OCI-LY1 (cell line): ENCODE measurements at regions not wholly inside any gene's neighbourhood (a gene's known extent, or its start where the extent isn't known, plus 50 kb on each side); places are given as distances from the start of the nearest gene placed in this dataset.

ENCODE experiments used
- H2AFZ ChIP-seq: fragments of 200-600 bp; sonication (generic), shearing (Covaris generic); 2 replicates; pipeline ENCODE4 v1.6.0; 2014; ENCODE audit warnings: antibody characterized with exemption, mild to moderate bottlenecking, low read length
- H3F3A ChIP-seq: fragments of 200-600 bp; sonication (generic), shearing (Covaris generic); 2 replicates; pipeline ENCODE4 v1.6.0; 2014; ENCODE audit warnings: mild to moderate bottlenecking, antibody characterized with exemption, low read length, moderate library complexity; ENCODE audit not compliant: insufficient read depth
- H3K27ac ChIP-seq: fragments of 200-600 bp; sonication (generic); 2 replicates; pipeline ENCODE4 v1.5.1; 2014; ENCODE audit warnings: low read length, mixed run types, mild to moderate bottlenecking, low read depth; ENCODE audit not compliant: poor library complexity, severe bottlenecking
- H3K27me3 ChIP-seq: fragments of 200-600 bp; sonication (generic); 2 replicates; pipeline ENCODE4 v1.6.0; 2014; ENCODE audit warnings: antibody characterized with exemption, mild to moderate bottlenecking, low read length, moderate library complexity; ENCODE audit not compliant: insufficient read depth
- H3K36me3 ChIP-seq: fragments of 200-600 bp; sonication (generic); 2 replicates; pipeline ENCODE4 v1.6.1; 2014; ENCODE audit warnings: mild to moderate bottlenecking, antibody characterized with exemption, low read length, moderate library complexity, mixed read lengths; ENCODE audit not compliant: insufficient read depth
- H3K4me1 ChIP-seq: fragments of 200-600 bp; sonication (generic); 2 replicates; pipeline ENCODE4 v1.5.1; 2014; ENCODE audit warnings: mild to moderate bottlenecking, low read length, moderate library complexity; ENCODE audit not compliant: insufficient read depth, severe bottlenecking
- H3K4me2 ChIP-seq: fragments of 200-600 bp; sonication (generic), shearing (Covaris generic); 2 replicates; pipeline ENCODE4 v1.6.1; 2014; ENCODE audit warnings: low read length
- H3K4me3 ChIP-seq: fragments of 200-600 bp; sonication (generic); 2 replicates; pipeline ENCODE4 v1.5.1; 2014; ENCODE audit warnings: low read length, low read depth, mild to moderate bottlenecking, mixed read lengths; ENCODE audit not compliant: poor library complexity, severe bottlenecking
- H3K79me2 ChIP-seq: fragments of 200-600 bp; shearing (Covaris generic); 2 replicates; pipeline ENCODE4 v1.6.1; 2016; ENCODE audit warnings: mixed run types, low read length, mixed read lengths; ENCODE audit not compliant: insufficient read depth
- H3K9ac ChIP-seq: fragments of 200-600 bp; sonication (generic), shearing (Covaris generic); 2 replicates; pipeline ENCODE4 v1.6.1; 2014; ENCODE audit warnings: mild to moderate bottlenecking, low read length, mixed read lengths
- H3K9me2 ChIP-seq: fragments of 200-600 bp; sonication (generic), shearing (Covaris generic); 2 replicates; pipeline ENCODE4 v1.6.1; 2014; ENCODE audit warnings: low read depth, mild to moderate bottlenecking, low read length, mixed read lengths
- H3K9me3 ChIP-seq: fragments of 200-600 bp; shearing (Covaris generic); 2 replicates; pipeline ENCODE4 v1.6.1; 2014; ENCODE audit warnings: low read length, mixed read lengths
- H4K20me1 ChIP-seq: fragments of 200-600 bp; sonication (generic), shearing (Covaris generic); 2 replicates; pipeline ENCODE4 v1.6.0; 2016; ENCODE audit warnings: mild to moderate bottlenecking, low read length; ENCODE audit not compliant: insufficient read depth
- CTCF ChIP-seq: fragments of 200-600 bp; sonication (generic), shearing (Covaris generic); IDR thresholded peaks from 2 replicates; pipeline ENCODE4 v1.5.1; 2017; ENCODE audit warnings: mild to moderate bottlenecking, antibody characterized with exemption, low read length, moderate library complexity, mixed read lengths
- EZH2 ChIP-seq: fragments of 200-600 bp; sonication (generic), shearing (Covaris generic); IDR thresholded peaks from 2 replicates; pipeline ENCODE4 v1.8.0; 2017; ENCODE audit warnings: borderline replicate concordance, mixed run types, mild to moderate bottlenecking, antibody characterized with exemption, low read length, moderate library complexity, mixed read lengths

GRCh38 chr16:50997679-50998078, 153.4 kb downstream of the SALL1 start:
- Histone ChIP-seq H3K4me3 (no peak overlapping the region), H3K36me3 (no peaks in the 10 kb centered on the region), H3K9ac (no peak overlapping the region), H3K4me1 (no peaks in the 10 kb centered on the region), H3K9me3 (no peaks in the 10 kb centered on the region), H3K9me2 (no peaks in the 10 kb centered on the region), H3K27me3 (no peaks in the 10 kb centered on the region), H2AFZ (no peak overlapping the region), H3F3A (no peaks in the 10 kb centered on the region), H4K20me1 (no peaks in the 10 kb centered on the region), H3K4me2 (no peak overlapping the region), H3K79me2 (no peaks in the 10 kb centered on the region), H3K27ac (no peak overlapping the region)
- TF ChIP-seq EZH2 (no peak), CTCF (no peak)

- no peaks in the 10 kb centered on the region for H3F3A ChIP-seq
- H3K36me3 ChIP-seq, result no peaks in the 10 kb centered on the region
- H3K4me1 ChIP-seq, result no peaks in the 10 kb centered on the region
- no peak overlapping the region for H3K27ac ChIP-seq
- TF ChIP-seq EZH2, result no peak
- no peak for TF ChIP-seq CTCF
- H4K20me1 ChIP-seq, result no peaks in the 10 kb centered on the region
- no peaks in the 10 kb centered on the region for H3K27me3 ChIP-seq
- no peak overlapping the region for H3K4me3 ChIP-seq
- H3K9me2 ChIP-seq, result no peaks in the 10 kb centered on the region
- H2AFZ ChIP-seq, result no peak overlapping the region
- no peak overlapping the region for H3K9ac ChIP-seq
- no peaks in the 10 kb centered on the region for H3K79me2 ChIP-seq
- H3K9me3 ChIP-seq, result no peaks in the 10 kb centered on the region
- no peak overlapping the region for H3K4me2 ChIP-seq
These were observed 154.3 kb downstream of the SALL1 start for GRCh38 chr16:50996830-50997186.

- Histone ChIP-seq H3K27me3 (no peaks in the 10 kb centered on the region), H2AFZ (no peak overlapping the region), H3K4me1 (no peaks in the 10 kb centered on the region), H3K4me2 (no peak overlapping the region), H3K4me3 (no peak overlapping the region), H3K9me2 (no peaks in the 10 kb centered on the region), H4K20me1 (no peaks in the 10 kb centered on the region), H3F3A (no peaks in the 10 kb centered on the region), H3K9me3 (no peaks in the 10 kb centered on the region), H3K9ac (no peak overlapping the region), H3K27ac (no peak overlapping the region), H3K36me3 (no peaks in the 10 kb centered on the region), H3K79me2 (no peaks in the 10 kb centered on the region)
- no peak for TF ChIP-seq CTCF
- TF ChIP-seq EZH2, result no peak
These were observed 154.8 kb downstream of the SALL1 start for GRCh38 chr16:50996166-50996829.
